Astrocyte (in vitro differentiated cells and primary cell): ENCODE measurements at regions not wholly inside any gene's neighbourhood (a gene's known extent, or its start where the extent isn't known, plus 50 kb on each side); places are given as distances from the start of the nearest gene placed in this dataset.

Source experiments
- CTCF ChIP-seq: IDR thresholded peaks from 2 replicates; pipeline ENCODE4 v1.5.1; 2011; ENCODE audit warnings: low read depth, mild to moderate bottlenecking, inconsistent platforms, low read length, moderate library complexity; ENCODE audit not compliant: insufficient read depth
- EZH2 ChIP-seq: IDR thresholded peaks from 2 replicates; pipeline ENCODE4 v1.6.1; 2012; ENCODE audit warnings: mild to moderate bottlenecking, low read length, inconsistent platforms; ENCODE audit not compliant: insufficient read depth

GRCh38 chr2:128488434-128488833, 169.8 kb upstream of the HS6ST1 start:
- TF ChIP-seq CTCF (no peak), EZH2 (no peak)
